ENCODE measurements at regions not wholly inside any gene's neighbourhood (a gene's known extent, or its start where the extent isn't known, plus 50 kb on each side); places are given as distances from the start of the nearest gene placed in this dataset.

DNA sequence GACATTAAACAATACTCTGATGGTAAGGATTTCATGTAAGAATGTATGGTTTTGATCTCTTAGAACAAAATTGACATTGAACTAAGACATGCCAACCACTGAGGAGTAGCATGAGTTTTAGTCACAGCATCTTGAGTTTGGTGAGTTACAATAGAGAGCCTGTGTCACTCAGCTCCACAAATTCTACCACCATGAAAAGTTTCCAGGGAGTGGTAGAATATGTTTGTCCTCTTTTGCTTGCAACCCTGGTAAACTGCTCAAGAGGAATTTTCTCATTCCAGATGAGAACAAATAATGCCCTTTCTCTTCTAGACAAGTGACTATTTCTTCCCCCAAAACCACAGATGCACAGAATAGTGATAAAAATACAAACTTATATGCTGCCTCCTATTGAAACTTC, 502.0 kb upstream of the VRK2 start:
- no peak overlapping the region for H3K4me2 ChIP-seq
- no peaks in the 10 kb centered on the region for H3K36me3 ChIP-seq (replicated peaks in 1 of 2; ENCODE audit: control insufficient read depth in 1 of 2, insufficient read depth in 2 of 2, low read length in 1 of 2)
- no peak overlapping the region for H3K9ac ChIP-seq
- DNase-seq = no peak
- ChIA-PET POLR2A (no interaction called here), CTCF (no interaction called here)
- TF ChIP-seq EP300 (IDR thresholded peaks at IDR 0.05; ENCODE audit: borderline replicate concordance in 1 of 2, low read depth in 1 of 2, low read length in 1 of 2) = no peak
- TF ChIP-seq MEF2A (IDR thresholded peaks at IDR 0.05; ENCODE audit: borderline replicate concordance, low read depth) = no peak
- TF ChIP-seq, protein P1, sequence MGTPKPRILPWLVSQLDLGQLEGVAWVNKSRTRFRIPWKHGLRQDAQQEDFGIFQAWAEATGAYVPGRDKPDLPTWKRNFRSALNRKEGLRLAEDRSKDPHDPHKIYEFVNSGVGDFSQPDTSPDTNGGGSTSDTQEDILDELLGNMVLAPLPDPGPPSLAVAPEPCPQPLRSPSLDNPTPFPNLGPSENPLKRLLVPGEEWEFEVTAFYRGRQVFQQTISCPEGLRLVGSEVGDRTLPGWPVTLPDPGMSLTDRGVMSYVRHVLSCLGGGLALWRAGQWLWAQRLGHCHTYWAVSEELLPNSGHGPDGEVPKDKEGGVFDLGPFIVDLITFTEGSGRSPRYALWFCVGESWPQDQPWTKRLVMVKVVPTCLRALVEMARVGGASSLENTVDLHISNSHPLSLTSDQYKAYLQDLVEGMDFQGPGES (IDR thresholded peaks at IDR 0.05; ENCODE audit: low read depth, low read length) = no peak
- TF ChIP-seq SMC3 (IDR thresholded peaks at IDR 0.05; ENCODE audit: low read depth, low read length) = no peak
- TF ChIP-seq FOSL2 (IDR thresholded peaks at IDR 0.05; ENCODE audit: borderline replicate concordance, low read depth) = no peak
- no peak for TF ChIP-seq TCF12 (IDR thresholded peaks at IDR 0.05)
- no peak for TF ChIP-seq NFIC (IDR thresholded peaks at IDR 0.05; ENCODE audit: borderline replicate concordance)
- TF ChIP-seq GABPA (IDR thresholded peaks at IDR 0.05; ENCODE audit: low read depth) = no peak
- TF ChIP-seq, protein P2, sequence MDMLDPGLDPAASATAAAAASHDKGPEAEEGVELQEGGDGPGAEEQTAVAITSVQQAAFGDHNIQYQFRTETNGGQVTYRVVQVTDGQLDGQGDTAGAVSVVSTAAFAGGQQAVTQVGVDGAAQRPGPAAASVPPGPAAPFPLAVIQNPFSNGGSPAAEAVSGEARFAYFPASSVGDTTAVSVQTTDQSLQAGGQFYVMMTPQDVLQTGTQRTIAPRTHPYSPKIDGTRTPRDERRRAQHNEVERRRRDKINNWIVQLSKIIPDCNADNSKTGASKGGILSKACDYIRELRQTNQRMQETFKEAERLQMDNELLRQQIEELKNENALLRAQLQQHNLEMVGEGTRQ (IDR thresholded peaks at IDR 0.05; ENCODE audit: borderline replicate concordance, low read depth, low read length) = no peak
- TF ChIP-seq, protein P3, sequence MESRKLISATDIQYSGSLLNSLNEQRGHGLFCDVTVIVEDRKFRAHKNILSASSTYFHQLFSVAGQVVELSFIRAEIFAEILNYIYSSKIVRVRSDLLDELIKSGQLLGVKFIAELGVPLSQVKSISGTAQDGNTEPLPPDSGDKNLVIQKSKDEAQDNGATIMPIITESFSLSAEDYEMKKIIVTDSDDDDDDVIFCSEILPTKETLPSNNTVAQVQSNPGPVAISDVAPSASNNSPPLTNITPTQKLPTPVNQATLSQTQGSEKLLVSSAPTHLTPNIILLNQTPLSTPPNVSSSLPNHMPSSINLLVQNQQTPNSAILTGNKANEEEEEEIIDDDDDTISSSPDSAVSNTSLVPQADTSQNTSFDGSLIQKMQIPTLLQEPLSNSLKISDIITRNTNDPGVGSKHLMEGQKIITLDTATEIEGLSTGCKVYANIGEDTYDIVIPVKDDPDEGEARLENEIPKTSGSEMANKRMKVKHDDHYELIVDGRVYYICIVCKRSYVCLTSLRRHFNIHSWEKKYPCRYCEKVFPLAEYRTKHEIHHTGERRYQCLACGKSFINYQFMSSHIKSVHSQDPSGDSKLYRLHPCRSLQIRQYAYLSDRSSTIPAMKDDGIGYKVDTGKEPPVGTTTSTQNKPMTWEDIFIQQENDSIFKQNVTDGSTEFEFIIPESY (IDR thresholded peaks at IDR 0.05; ENCODE audit: borderline replicate concordance, low read depth) = no peak
- no peaks in the 10 kb centered on the region for H4K20me1 ChIP-seq (ENCODE audit: insufficient read depth)
- H3K27ac ChIP-seq (ENCODE audit: low read depth in 2 of 2, low read length in 1 of 2) = no peak overlapping the region
- H3K4me1 ChIP-seq (ENCODE audit: control insufficient read depth in 1 of 2, insufficient read depth in 2 of 2, low read depth in 1 of 2, low read length in 1 of 2) = no peaks in the 10 kb centered on the region
- no peak overlapping the region for H3K4me3 ChIP-seq (ENCODE audit: low read depth in 2 of 2, low read length in 1 of 2)
- no peak overlapping the region for H2AFZ ChIP-seq (ENCODE audit: low read depth)
- H3K79me2 ChIP-seq (ENCODE audit: insufficient read depth) = no peaks in the 10 kb centered on the region
- H3K9me3 ChIP-seq = no peaks in the 10 kb centered on the region
- peaks cover 28% of the 10 kb centered on the region; the same call in 1 of the 2 replicates for H3K27me3 ChIP-seq (ENCODE audit: insufficient read depth)
- no peaks in the 10 kb centered on the region for H3K9me2 ChIP-seq
- peaks cover 3% of the 10 kb centered on the region for H3F3A ChIP-seq (replicated peaks; ENCODE audit: insufficient read depth)

DNA sequence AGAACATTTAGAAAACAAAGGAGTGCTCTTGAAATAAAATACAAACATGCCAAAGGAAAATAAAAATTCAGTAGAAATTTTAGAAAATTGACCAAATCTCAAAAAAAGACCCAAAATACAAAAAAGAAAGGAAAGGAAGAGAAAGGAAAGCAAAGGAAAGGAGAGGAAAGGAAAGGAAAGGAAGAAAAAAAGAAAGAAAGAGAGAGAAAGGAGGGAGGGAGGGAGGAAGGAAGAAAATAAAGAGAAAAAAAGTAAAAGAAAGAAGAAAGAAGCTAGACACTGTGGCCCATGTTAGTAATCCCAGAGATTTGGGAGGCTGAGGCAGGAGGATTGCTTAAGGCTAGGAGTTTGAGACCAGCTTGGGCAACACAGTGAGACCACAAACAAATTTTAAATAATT, 500.1 kb upstream of the VRK2 start:
- POLR2A ChIA-PET = no interaction called here
- H3K9me2 ChIP-seq = no peaks in the 10 kb centered on the region
- H3K4me2 ChIP-seq = no peak overlapping the region
- no peak overlapping the region for H3K4me3 ChIP-seq (ENCODE audit: low read depth in 2 of 2, low read length in 1 of 2)
- H3K9ac ChIP-seq = no peak overlapping the region
- H3K4me1 ChIP-seq (ENCODE audit: control insufficient read depth in 1 of 2, insufficient read depth in 2 of 2, low read depth in 1 of 2, low read length in 1 of 2) = no peaks in the 10 kb centered on the region
- H3K79me2 ChIP-seq (ENCODE audit: insufficient read depth) = no peaks in the 10 kb centered on the region
- peaks cover 28% of the 10 kb centered on the region; the same call in 1 of the 2 replicates for H3K27me3 ChIP-seq (ENCODE audit: insufficient read depth)
- no peak overlapping the region for H2AFZ ChIP-seq (ENCODE audit: low read depth)
- CTCF ChIA-PET = no interaction called here
- peaks cover 3% of the 10 kb centered on the region for H3F3A ChIP-seq (replicated peaks; ENCODE audit: insufficient read depth)
- no peaks in the 10 kb centered on the region; the same call in 1 of the 2 replicates for H3K9me3 ChIP-seq
- H3K36me3 ChIP-seq (replicated peaks in 1 of 2; ENCODE audit: control insufficient read depth in 1 of 2, insufficient read depth in 2 of 2, low read length in 1 of 2) = no peaks in the 10 kb centered on the region
- no peak for DNase-seq
- H4K20me1 ChIP-seq (ENCODE audit: insufficient read depth) = no peaks in the 10 kb centered on the region
- no peak overlapping the region for H3K27ac ChIP-seq (ENCODE audit: low read depth in 2 of 2, low read length in 1 of 2)
- TF ChIP-seq, protein P4, sequence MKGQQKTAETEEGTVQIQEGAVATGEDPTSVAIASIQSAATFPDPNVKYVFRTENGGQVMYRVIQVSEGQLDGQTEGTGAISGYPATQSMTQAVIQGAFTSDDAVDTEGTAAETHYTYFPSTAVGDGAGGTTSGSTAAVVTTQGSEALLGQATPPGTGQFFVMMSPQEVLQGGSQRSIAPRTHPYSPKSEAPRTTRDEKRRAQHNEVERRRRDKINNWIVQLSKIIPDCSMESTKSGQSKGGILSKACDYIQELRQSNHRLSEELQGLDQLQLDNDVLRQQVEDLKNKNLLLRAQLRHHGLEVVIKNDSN (IDR thresholded peaks at IDR 0.05; ENCODE audit: borderline replicate concordance, low read depth) = no peak
- TF ChIP-seq EP300 (IDR thresholded peaks at IDR 0.05; ENCODE audit: borderline replicate concordance in 1 of 2, low read depth in 1 of 2, low read length in 1 of 2) (no peak), MXI1 (IDR thresholded peaks at IDR 0.05; ENCODE audit: low read depth, low read length) (no peak), FOXM1 (IDR thresholded peaks at IDR 0.05; ENCODE audit: low read depth) (no peak), JUND (IDR thresholded peaks at IDR 0.05) (no peak), POLR2AphosphoS5 (IDR thresholded peaks at IDR 0.05; ENCODE audit: low read depth, low read length) (no peak), SMC3 (IDR thresholded peaks at IDR 0.05; ENCODE audit: low read depth, low read length) (no peak), GATA2 (CRISPR knock-in tag; IDR thresholded peaks at IDR 0.05) (no peak), TEAD4 (IDR thresholded peaks at IDR 0.05; ENCODE audit: borderline replicate concordance, insufficient read depth) (no peak), RCOR1 (IDR thresholded peaks at IDR 0.05; ENCODE audit: low read length) (no peak), TAF1 (IDR thresholded peaks at IDR 0.05; ENCODE audit: borderline replicate concordance, low read depth, low read length) (no peak), RFX5 (IDR thresholded peaks at IDR 0.05; ENCODE audit: low read length) (no peak), TCF12 (IDR thresholded peaks at IDR 0.05) (no peak), CHD2 (IDR thresholded peaks at IDR 0.05; ENCODE audit: low read length, partially characterized antibody) (no peak)
- TF ChIP-seq, protein P1 (IDR thresholded peaks at IDR 0.05; ENCODE audit: low read depth, low read length) = no peak
- TF ChIP-seq, protein P3 (IDR thresholded peaks at IDR 0.05; ENCODE audit: borderline replicate concordance, low read depth) = no peak
